Tibial artery (tissue), 4 donors: ENCODE measurements at regions not wholly inside any gene's neighbourhood (a gene's known extent, or its start where the extent isn't known, plus 50 kb on each side); places are given as distances from the start of the nearest gene placed in this dataset.

ENCODE experiments used
- DNase-seq, 2 donors: peaks; one replicate each; pipeline ENCODE4 v3.0.0-alpha.2; 2019
- H3K27ac ChIP-seq, 2 donors: fragments of 200-600 bp; sonication (generic) in 1 of 2; 1 replicate in 1 of 2; 2 replicates in 1 of 2; pipeline ENCODE4 v1.5.1; 2018 to 2019; ENCODE audit warnings: mild to moderate bottlenecking in 1 of 2
- H3K27me3 ChIP-seq, 2 donors: fragments of 200-600 bp; sonication (generic) in 1 of 2; one replicate each; pipeline versions ENCODE4 v1.5.1 to v1.6.0; 2016 to 2019
- H3K36me3 ChIP-seq, 3 donors: fragments of 200-600 bp; sonication (generic) in 2 of 3; one replicate each; pipeline ENCODE4 v1.5.1; 2016 to 2019; ENCODE audit warnings: mild to moderate bottlenecking in 2 of 3
- H3K4me1 ChIP-seq, 4 donors: fragments of 200-600 bp; sonication (generic) in 2 of 4; 1 replicate in 3 of 4; 2 replicates in 1 of 4; pipeline ENCODE4 v1.5.1; 2016 to 2019
- H3K4me3 ChIP-seq, 2 donors: fragments of 200-600 bp; sonication (generic) in 1 of 2; 1 replicate in 1 of 2; 2 replicates in 1 of 2; pipeline ENCODE4 v1.5.1; 2018 to 2019; ENCODE audit warnings: mild to moderate bottlenecking in 2 of 2
- H3K9me3 ChIP-seq, 3 donors: fragments of 200-600 bp; sonication (generic) in 1 of 3; one replicate each; pipeline ENCODE4 v1.5.1; 2016 to 2019
- intact Hi-C: fragments of 100-400 bp; cut with DNase I; formaldehyde crosslinking; loops from one replicate; pipeline ENCODE4 v1.15.0; 2023; ENCODE audit warnings: low total_unique reads
- TF ChIP-seq, protein P1 (sequence below), 2 experiments: fragments of 200-600 bp in 1 of 2; fragments of 450-650 bp in 1 of 2; IDR thresholded peaks; one replicate each; pipeline ENCODE4 v1.5.1; 2017 to 2019; ENCODE audit warnings: antibody characterized with exemption in 2 of 2, mild to moderate bottlenecking in 1 of 2, moderate library complexity in 1 of 2

- Histone ChIP-seq H3K27ac (no peak overlapping the region), H3K36me3 (no peaks in the 10 kb centered on the region), H3K27me3 (no peaks in the 10 kb centered on the region), H3K4me1 (peaks cover 0 to 10% (median 4%) of the 10 kb centered on the region in 4 donors), H3K4me3 (no peak overlapping the region), H3K9me3 (no peaks in the 10 kb centered on the region)
- DNase-seq: no peak
- intact Hi-C loops: no loop called here
- TF ChIP-seq, protein P1, sequence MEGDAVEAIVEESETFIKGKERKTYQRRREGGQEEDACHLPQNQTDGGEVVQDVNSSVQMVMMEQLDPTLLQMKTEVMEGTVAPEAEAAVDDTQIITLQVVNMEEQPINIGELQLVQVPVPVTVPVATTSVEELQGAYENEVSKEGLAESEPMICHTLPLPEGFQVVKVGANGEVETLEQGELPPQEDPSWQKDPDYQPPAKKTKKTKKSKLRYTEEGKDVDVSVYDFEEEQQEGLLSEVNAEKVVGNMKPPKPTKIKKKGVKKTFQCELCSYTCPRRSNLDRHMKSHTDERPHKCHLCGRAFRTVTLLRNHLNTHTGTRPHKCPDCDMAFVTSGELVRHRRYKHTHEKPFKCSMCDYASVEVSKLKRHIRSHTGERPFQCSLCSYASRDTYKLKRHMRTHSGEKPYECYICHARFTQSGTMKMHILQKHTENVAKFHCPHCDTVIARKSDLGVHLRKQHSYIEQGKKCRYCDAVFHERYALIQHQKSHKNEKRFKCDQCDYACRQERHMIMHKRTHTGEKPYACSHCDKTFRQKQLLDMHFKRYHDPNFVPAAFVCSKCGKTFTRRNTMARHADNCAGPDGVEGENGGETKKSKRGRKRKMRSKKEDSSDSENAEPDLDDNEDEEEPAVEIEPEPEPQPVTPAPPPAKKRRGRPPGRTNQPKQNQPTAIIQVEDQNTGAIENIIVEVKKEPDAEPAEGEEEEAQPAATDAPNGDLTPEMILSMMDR (IDR thresholded peaks at IDR 0.05): no peak
Measured at GRCh38 chr14:51451561-51451960, 200.1 kb upstream of the FRMD6 start.

DNA sequence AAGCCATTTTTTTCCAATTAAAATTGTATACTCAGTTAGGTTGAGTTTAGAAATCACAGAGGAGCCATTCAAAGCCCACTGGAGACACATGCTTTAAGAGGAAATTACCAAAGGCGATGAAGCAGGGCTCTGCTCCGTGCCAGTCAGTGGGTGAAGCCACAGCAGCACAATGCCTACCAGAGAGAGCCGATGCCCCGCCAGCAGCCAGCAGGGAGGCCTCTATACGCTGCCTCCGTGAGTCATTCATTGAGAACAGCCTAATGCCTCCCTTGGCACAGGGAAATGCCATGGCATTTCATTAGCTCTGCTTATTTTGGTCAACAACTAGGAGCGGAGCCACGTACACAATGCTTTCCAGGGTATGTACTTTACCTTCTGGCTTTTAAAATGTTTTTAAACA lies 197.8 kb upstream of the FRMD6 start:
- intact Hi-C loops: no loop called here

GRCh38 chr14:51454351-51454750 lies 197.4 kb upstream of the FRMD6 start:
- Histone ChIP-seq H3K4me3 (no peak overlapping the region), H3K27ac (no peak overlapping the region), H3K36me3 (no peaks in the 10 kb centered on the region), H3K9me3 (no peaks in the 10 kb centered on the region), H3K27me3 (no peaks in the 10 kb centered on the region), H3K4me1 (peaks cover 0 to under 1% (median 0%) of the 10 kb centered on the region in 4 donors)
- intact Hi-C loops: no loop called here
- TF ChIP-seq, protein P1 (IDR thresholded peaks at IDR 0.05): no peak
- no peak for DNase-seq

More for the DNA sequence above, 197.8 kb upstream of the FRMD6 start:
- no peaks in the 10 kb centered on the region for H3K9me3 ChIP-seq
- DNase-seq: no peak
- H3K4me3 ChIP-seq: no peak overlapping the region
- TF ChIP-seq, protein P1 (IDR thresholded peaks at IDR 0.05): no peak
- H3K27me3 ChIP-seq: no peaks in the 10 kb centered on the region
- H3K4me1 ChIP-seq: peaks cover 0 to 5% (median 2%) of the 10 kb centered on the region in 4 donors
- H3K36me3 ChIP-seq: no peaks in the 10 kb centered on the region
- H3K27ac ChIP-seq: no peak overlapping the region

DNA sequence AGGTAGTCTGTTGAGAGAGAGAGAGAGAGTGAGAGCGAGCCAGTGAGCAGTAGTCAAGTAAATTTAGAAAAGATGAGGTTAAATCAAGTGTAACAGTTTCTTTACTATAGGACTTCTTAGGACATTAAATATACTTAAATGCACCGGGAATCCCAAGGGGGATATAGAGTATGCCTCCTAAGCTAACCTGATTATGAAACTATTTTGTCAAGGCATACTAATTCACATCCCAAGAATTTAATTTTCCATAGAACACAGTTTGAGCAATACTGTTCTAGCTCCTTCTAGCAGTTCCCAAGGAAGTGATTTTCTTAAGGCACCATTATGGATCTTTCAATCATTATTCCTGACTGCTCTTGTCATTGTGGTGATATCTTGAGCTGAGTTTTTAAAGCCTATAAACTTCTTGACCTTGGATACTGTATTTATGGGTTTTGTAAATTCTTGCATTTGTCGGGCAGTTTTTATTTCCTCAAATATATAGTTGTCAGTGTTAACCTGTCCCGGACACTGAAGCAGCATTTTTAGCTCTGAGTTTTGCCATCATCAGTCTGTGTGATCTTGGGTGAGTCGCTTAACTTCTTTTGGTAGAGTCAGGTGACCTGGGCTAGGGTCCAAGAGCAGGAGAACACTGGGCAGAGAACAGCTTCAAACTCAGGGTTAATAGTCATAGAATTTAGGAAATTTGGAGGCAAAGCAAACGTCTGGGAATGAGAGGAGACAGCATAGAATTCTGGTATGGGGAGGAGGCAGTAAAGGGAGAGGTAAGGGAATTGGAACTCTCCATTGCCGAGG lies 196.5 kb upstream of the FRMD6 start:
- no peak overlapping the region for H3K4me3 ChIP-seq
- H3K27me3 ChIP-seq: no peaks in the 10 kb centered on the region
- intact Hi-C loops: no loop called here
- DNase-seq: no peak
- TF ChIP-seq, protein P1 (IDR thresholded peaks at IDR 0.05): no peak
- H3K36me3 ChIP-seq: no peaks in the 10 kb centered on the region
- no peaks in the 10 kb centered on the region for H3K4me1 ChIP-seq
- H3K27ac ChIP-seq: no peak overlapping the region
- no peaks in the 10 kb centered on the region for H3K9me3 ChIP-seq

DNA sequence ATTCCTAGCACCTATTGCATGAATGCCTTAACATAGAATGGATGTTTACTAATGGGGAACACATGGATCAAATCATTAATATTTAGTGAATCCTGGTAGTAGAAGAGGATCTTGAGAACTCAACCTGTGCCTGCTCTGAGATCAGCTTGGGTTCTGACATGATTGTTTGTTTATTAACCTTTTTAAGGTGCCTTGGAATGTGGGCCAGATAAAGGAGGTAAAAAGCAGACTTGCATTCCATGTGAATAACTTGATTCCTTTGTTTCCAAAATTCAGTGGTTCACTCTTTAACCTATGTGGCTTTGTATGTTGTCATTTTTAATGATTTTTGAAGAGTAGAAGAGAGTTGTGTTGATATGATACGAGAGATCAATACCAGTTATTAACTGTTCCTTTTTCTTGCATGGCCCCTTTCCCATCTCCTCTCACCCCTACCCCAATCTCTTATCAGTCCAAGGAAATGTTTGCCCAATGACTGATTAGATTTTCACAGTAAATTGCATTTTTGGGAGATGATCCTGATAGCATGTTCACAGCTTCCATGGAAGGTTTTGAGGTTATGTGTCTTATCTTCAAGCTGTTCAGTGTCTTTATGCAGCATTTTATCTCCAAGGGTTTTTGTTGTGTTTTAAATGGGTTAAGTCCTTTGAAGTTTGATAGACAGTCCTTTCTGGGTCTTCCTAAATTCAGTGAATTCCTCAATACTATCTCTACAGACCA lies 193.7 kb upstream of the FRMD6 start:
- H3K27me3 ChIP-seq: no peaks in the 10 kb centered on the region

More for the DNA sequence above, 193.7 kb upstream of the FRMD6 start:
- Histone ChIP-seq H3K9me3 (no peaks in the 10 kb centered on the region), H3K36me3 (no peaks in the 10 kb centered on the region), H3K4me1 (no peaks in the 10 kb centered on the region), H3K4me3 (no peak overlapping the region), H3K27ac (no peak overlapping the region)
- TF ChIP-seq, protein P1 (IDR thresholded peaks at IDR 0.05): no peak
- intact Hi-C loops: no loop called here
- no peak for DNase-seq
